Heart right ventricle (tissue), 16 donors: ENCODE measurements at regions not wholly inside any gene's neighbourhood (a gene's known extent, or its start where the extent isn't known, plus 50 kb on each side); places are given as distances from the start of the nearest gene placed in this dataset.

Source experiments
- ATAC-seq, 8 donors: fragments of 200-7000 bp; cut with Tn5 transposase; one replicate each; pipeline ENCODE4 v1.9.1; 2020; ENCODE audit warnings: mild to moderate bottlenecking in 8 of 8, moderate library complexity in 8 of 8, moderate number of reproducible peaks in 1 of 8
- DNase-seq, 2 donors: peaks; one replicate each; pipeline ENCODE4 v3.0.0-alpha.2; 2020
- H3K27ac ChIP-seq, 10 donors: fragments of 200-600 bp; sonication (generic) in 2 of 10; one replicate each; pipeline versions ENCODE4 v1.5.0 to v1.8.0; 2020 to 2022; ENCODE audit warnings: mild to moderate bottlenecking in 3 of 10
- H3K27me3 ChIP-seq, 7 donors: fragments of 200-600 bp; one replicate each; pipeline ENCODE4 v1.8.0; 2021 to 2022; ENCODE audit warnings: mild to moderate bottlenecking in 2 of 7
- H3K36me3 ChIP-seq, 9 donors: fragments of 200-600 bp; sonication (generic) in 1 of 9; one replicate each; pipeline versions ENCODE4 v1.5.0 to v1.8.0; 2020 to 2022; ENCODE audit warnings: mild to moderate bottlenecking in 2 of 9
- H3K4me1 ChIP-seq, 9 donors: fragments of 200-600 bp; sonication (generic) in 1 of 9; one replicate each; pipeline versions ENCODE4 v1.5.0 to v1.8.0; 2020 to 2022; ENCODE audit warnings: mild to moderate bottlenecking in 4 of 9
- H3K4me3 ChIP-seq, 10 donors: fragments of 200-600 bp; sonication (generic) in 2 of 10; one replicate each; pipeline versions ENCODE4 v1.5.0 to v1.8.0; 2020 to 2022; ENCODE audit warnings: mild to moderate bottlenecking in 7 of 10, moderate library complexity in 2 of 10
- H3K9me3 ChIP-seq, 11 donors: fragments of 200-600 bp in 10 of 11; sonication (generic) in 2 of 11; one replicate each; pipeline versions ENCODE4 v1.5.0 to v1.8.0; 2013 to 2022; ENCODE audit warnings: mild to moderate bottlenecking in 2 of 11, control low read depth in 1 of 11, moderate library complexity in 1 of 11
- CTCF ChIP-seq, 9 donors: fragments of 200-600 bp; sonication (generic) in 2 of 9; IDR thresholded peaks; one replicate each; pipeline versions ENCODE4 v1.5.0 to v1.8.0; 2021 to 2022; ENCODE audit warnings: antibody characterized with exemption in 9 of 9, mild to moderate bottlenecking in 5 of 9, moderate library complexity in 1 of 9
- WGBS, 2 donors: extraction: QIAGEN DNeasy Blood & Tissue Kit; methylation state at CpG; one replicate each; pipeline ENCODE4 v1.1.7; 2013; ENCODE audit warnings: inconsistent platforms in 1 of 2; 5-methylcytosine and 5-hydroxymethylcytosine counted together
- intact Hi-C, 10 donors: fragments of 100-400 bp; cut with DNase I; formaldehyde crosslinking; loops; one replicate each; pipeline versions ENCODE4 v1.11.1 to v1.14.2; 2022
- donor health status: Arrhythmogenic right ventricular cardiomyopathy.
- donor health status: ischemic (EF 13 %, LVEDD 7.1; RV severe dilation, severe dysfunction).
- donor health status: healthy with polysubstance abuse.
- donor health status: DM: no; HTN: yes; CAD: no.
- donor health status: DM: no; HTN: no; CAD: no.
- donor health status: ischemic (EF 25% LVEDD 6.9; RV normal size, moderate dysfunction).
- donor health status: ischemic (EF 25% LVEDD 5.7; RV mildly dilated, moderate dysfunction).
- donor health status: healthy.
- donor health status: DM: yes; HTN: yes; CAD: no.
- donor health status: Ischemic cardiomyopathy.
- donor health status: ischemic (EF 35%, LVEDD 5.7; RV mildly dilated, moderate dysfunction).
- donor health status: nonischemic (EF 11% LVEDD 7.7; RV severe dilation, severe dysfunction).
- donor health status: DM: yes; HTN: yes; CAD: no.
- donor health status: PGD.
- donor health status: ischemic (EF 29% LVEDD 5.4; RV normal size, mild dysfunction).
- donor health status: nonischemic (EF 23%, LVEDD 6.1; RV moderate dilation, normal function).

GRCh38 chr1:221066351-221067001 is 187.2 kb downstream of the HLX start:
- intact Hi-C loops: no loop called here

GRCh38 chr1:221067721-221068120 is 188.5 kb downstream of the HLX start:
- WGBS, 2 donors: 57 to 59% methylated on average over 2 of the region's 2 CpGs
- Histone ChIP-seq H3K9me3 (peaks cover 0 to 11% (median 0%) of the 10 kb centered on the region in 11 donors), H3K27ac (no peak overlapping the region), H3K27me3 (no peaks in the 10 kb centered on the region), H3K4me3 (no peak overlapping the region), H3K36me3 (no peaks in the 10 kb centered on the region), H3K4me1 (peaks cover 0 to 51% (median 0%) of the 10 kb centered on the region in 9 donors)
- ATAC-seq (no peak), DNase-seq (no peak)
- intact Hi-C loops: no loop called here
- TF ChIP-seq CTCF (IDR thresholded peaks at IDR 0.05): no peak

More at GRCh38 chr1:221066351-221067001, 187.2 kb downstream of the HLX start:
- DNase-seq: no peak
- Histone ChIP-seq H3K9me3 (peaks cover 0 to 11% (median 0%) of the 10 kb centered on the region in 11 donors), H3K36me3 (no peaks in the 10 kb centered on the region), H3K27me3 (no peaks in the 10 kb centered on the region), H3K27ac (no peak overlapping the region), H3K4me1 (peaks cover 0 to 40% (median 0%) of the 10 kb centered on the region in 9 donors), H3K4me3 (no peak overlapping the region)
- 87 to 88% methylated on average over 5 of the region's 5 CpGs for WGBS, 2 donors
- no peak for ATAC-seq
- no peak for TF ChIP-seq CTCF (IDR thresholded peaks at IDR 0.05)

GRCh38 chr1:221069178-221069903 is 190.1 kb downstream of the HLX start:
- 83 to 85% methylated on average over 5 of the region's 5 CpGs for WGBS, 2 donors

More at GRCh38 chr1:221069178-221069903, 190.1 kb downstream of the HLX start:
- no peaks in the 10 kb centered on the region for H3K27me3 ChIP-seq
- no peaks in the 10 kb centered on the region for H3K9me3 ChIP-seq
- no peak for DNase-seq
- peak overlapping the region in 1 of 10 donors; percentile 49 for H3K27ac ChIP-seq
- no peak for ATAC-seq
- peaks cover 0 to 58% (median 0%) of the 10 kb centered on the region in 9 donors for H3K4me1 ChIP-seq
- no peaks in the 10 kb centered on the region for H3K36me3 ChIP-seq
- no peak for TF ChIP-seq CTCF (IDR thresholded peaks at IDR 0.05)
- no peak overlapping the region for H3K4me3 ChIP-seq
- intact Hi-C loops: no loop called here
